NCI-H187 (cell line): ENCODE measurements at regions not wholly inside any gene's neighbourhood (a gene's known extent, or its start where the extent isn't known, plus 50 kb on each side); places are given as distances from the start of the nearest gene placed in this dataset.
"Not testable (repeated sequence)": the region's sequence is repeated elsewhere in the genome, so short reads cannot be mapped to it uniquely, and the experiment has no call there.

Source experiments
- DNase-seq, 2 experiments: peaks; one replicate each; lab custom pipeline; 2025; lab: John Stamatoyannopoulos, UW

- no peak for DNase-seq
Observed at GRCh38 chr9:100639854-100640253, 62.0 kb downstream of the CAVIN4 start.

GRCh38 chr9:100640447-100641050 lies 62.7 kb downstream of the CAVIN4 start:
- DNase-seq: no peak

- DNase-seq: no peak
Observed at GRCh38 chr9:100641166-100641565, 63.3 kb downstream of the CAVIN4 start.

DNA sequence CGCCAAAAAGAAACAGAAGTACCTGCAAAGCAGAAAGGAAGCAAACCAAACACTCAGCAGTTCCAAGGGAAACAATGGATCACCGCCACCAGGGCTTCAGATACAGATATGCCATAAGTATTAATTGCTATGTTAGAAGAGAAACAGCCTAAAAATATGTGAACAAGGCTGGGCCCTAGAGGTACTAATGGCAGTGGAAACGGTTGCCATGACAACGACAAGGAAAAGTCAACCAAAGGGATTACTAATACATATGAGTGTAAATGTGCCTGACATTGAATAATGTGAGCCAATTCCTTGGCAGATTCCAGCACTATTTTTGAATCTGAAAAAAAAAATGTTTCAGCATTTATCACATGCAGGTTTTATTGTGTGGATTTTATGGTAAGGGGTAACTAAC lies 75.0 kb downstream of the CAVIN4 start:
- DNase-seq: no peak

GRCh38 chr9:100653643-100654334 lies 75.9 kb downstream of the CAVIN4 start:
- no peak for DNase-seq

GRCh38 chr9:100656851-100657250 lies 79.0 kb downstream of the CAVIN4 start:
- DNase-seq: not testable (repeated sequence)

- DNase-seq: no peak
Observed at GRCh38 chr9:100661668-100662067, 83.8 kb downstream of the CAVIN4 start.

GRCh38 chr9:100662122-100662521 lies 84.2 kb downstream of the CAVIN4 start:
- DNase-seq: no peak

DNA sequence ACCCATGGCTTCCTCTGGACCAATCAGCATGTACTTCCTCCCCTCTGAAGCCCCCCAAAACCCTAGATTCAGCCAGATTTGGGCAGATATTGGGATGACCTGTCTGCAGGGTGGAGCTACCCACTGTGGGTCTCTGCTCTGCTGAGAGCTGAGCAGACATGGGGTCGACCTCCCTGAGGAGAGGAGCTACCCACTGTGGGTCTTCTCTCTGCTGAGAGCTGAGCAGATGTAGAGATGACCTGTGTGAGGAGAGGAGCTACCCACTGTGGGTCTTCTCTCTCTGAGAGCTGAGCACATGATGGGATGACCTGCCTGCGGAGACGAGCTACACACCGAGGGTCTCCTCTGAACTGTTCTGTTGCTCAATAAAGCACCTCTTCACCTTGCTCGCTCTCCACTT lies 89.6 kb downstream of the CAVIN4 start:
- no peak for DNase-seq

DNA sequence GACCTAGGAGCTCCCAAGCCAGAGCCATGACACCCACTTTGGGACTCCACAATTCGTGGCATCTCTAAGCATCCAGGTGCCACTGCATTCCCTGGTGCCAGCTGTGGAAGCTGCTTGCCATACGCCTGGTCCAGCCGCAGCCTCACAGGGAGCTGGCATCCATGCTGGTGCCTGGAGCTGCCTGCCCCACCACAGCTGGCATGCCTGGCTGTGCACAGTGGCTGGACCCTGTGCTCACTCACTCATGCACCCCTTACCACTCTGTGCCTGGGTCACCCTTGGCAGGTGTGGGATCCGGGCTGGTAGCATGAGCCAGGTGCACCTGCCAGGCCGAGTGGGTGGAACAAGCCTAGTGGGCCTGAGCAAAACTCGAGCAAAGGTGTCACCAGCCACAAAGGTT lies 90.1 kb downstream of the CAVIN4 start:
- no peak for DNase-seq

- DNase-seq: peak in 1 of 2 experiments; percentile 1
Observed at GRCh38 chr9:100669968-100670367, 92.1 kb downstream of the CAVIN4 start.

- DNase-seq: peak; percentile 17 to 23
Observed at GRCh38 chr9:100670719-100671118, 92.8 kb downstream of the CAVIN4 start.

DNA sequence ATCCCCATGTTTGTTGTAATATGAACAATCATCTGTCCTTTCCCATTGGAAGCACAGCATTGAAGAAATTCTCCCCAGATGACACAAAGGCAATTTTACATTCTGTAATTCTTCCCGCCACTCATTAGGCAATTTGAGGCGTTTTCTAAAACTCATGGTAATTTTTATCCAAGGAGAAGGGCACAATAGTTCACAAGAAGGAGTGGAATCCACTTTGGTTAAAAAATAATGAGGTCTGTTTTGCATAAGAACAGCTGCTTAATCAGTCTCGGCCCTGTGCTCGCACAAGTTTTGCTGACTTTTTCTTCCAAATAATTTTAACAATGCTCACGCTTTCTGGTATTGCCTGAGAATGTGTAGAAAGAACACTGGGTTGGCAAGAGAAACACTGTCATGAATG lies 94.0 kb downstream of the CAVIN4 start:
- no peak for DNase-seq

GRCh38 chr9:100673249-100673648 lies 95.4 kb downstream of the CAVIN4 start:
- DNase-seq: no peak

DNA sequence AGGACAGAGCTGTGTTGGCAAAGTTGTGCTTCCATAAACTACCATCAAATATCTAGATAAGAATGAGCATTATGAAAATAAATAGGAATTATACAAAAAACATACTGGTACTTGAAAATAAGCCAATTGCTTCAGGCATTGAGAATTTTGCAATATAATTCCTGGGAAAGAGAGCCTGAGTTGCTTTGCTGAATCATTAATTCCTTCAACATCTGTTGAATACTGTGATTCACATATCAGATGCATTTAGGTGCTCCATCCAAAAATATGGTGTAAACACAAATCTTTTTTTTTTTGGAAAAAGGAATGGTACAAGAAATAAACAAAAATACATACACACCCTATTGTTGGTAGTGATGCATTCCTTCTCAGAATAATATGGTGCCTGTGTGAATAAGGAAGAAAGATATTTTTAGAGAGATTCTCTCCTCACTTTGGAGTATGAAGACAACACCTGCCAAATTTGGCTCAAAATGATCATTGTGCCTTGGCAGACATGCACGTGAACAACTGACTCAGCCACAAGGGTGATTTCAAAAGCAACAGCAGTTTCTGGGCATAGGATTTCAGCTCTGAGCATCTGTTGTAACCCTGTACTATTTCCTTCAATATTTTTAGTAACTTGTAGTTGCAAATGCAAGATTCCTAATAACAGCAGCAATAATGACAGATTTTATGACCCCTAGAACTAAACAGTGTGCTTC lies 96.7 kb downstream of the CAVIN4 start:
- DNase-seq: no peak

DNA sequence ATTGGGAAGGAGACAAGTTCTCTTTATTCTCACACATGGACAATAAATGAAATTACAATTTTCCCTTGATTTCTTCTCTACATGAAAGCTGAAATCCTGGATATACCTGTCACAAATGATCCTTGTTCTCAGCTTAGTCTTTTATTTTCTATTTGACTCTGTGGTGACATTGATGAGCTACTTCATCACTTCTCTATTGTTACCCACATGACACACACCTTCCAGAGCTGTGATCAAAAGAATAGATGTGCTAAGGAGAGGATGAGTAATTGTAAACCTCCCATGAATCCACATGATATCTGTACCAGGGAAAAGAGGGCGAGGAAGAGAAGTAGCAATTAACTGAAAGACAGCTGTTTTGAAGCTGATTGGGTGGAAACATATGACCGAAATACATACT lies 102.0 kb downstream of the CAVIN4 start:
- no peak for DNase-seq

- no peak for DNase-seq
Observed at GRCh38 chr9:100686420-100686819, 108.5 kb downstream of the CAVIN4 start.

DNA sequence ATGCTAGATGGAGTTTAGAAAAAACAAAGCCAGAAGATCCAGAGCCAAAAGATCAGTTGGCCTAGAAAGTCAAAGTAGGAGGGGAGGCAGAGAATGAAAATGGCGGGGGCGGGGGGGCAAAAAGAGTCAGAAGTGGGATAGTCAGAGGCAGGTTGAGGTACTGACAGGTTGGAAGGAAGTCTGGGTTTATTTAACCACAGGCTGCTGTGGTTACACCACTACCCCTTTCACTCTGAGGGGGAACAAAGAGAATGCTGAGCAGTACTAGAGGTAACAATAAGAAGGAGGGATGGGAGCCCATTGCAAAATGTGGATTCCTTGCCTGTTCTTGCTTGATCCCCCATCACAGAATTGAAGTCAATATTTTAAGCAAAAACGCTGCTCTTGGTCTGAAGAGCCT lies 111.8 kb downstream of the CAVIN4 start:
- no peak for DNase-seq

DNA sequence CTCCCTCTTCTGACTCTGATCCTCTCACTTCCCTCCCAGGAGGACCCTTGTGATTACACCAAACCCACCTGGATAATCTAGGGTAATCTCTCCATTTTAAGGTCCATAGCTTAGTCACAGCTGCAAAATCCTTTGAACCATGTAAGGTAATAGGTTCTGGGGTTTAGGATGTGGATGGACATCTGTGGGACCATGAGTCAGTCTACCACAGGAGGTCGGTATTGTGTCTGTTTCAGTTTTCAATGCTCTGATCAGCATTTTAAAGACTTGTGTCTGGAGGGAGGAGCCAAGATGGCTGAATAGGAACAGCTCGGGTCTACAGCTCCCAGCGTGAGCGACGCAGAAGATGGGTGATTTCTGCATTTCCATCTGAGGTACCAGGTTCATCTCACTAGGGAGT lies 112.6 kb downstream of the CAVIN4 start:
- no peak for DNase-seq

DNA sequence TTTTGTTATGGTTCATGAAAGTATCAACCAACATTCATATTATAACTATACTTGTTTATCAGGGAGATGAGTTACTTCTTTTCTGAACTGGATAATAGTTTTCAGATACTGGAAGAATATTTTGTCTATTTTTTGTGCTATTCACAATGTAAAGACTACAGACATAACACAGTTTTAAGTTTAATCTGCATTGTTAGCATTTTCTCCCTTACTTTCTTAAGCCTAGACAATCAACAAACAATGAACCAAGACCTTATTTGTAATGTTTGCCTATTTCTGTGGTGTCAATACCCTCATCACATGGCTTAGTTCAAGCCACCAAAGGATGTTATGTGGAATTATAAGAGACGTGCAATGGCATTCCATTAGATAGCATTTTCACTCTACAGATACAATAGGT lies 119.5 kb downstream of the CAVIN4 start:
- no peak for DNase-seq

DNA sequence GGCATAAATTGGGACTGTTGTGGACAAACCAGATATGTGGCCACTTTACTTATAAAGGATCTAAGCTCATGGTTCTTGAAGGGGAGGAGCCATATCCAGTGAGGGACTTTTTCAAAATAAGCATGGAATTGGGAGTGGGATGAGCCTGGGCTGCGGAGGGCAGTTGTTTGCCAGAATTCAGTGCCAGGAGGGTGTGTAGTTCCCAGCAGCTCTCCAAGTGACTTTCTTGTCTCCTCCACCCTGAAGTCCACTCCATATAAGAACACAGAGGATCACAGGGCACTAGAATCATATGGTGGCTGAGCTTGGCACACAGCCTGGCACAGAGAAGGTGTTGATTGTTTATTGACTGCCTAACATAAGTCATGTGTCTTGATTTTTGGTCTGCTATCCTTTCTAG lies 121.1 kb downstream of the CAVIN4 start:
- no peak for DNase-seq

DNA sequence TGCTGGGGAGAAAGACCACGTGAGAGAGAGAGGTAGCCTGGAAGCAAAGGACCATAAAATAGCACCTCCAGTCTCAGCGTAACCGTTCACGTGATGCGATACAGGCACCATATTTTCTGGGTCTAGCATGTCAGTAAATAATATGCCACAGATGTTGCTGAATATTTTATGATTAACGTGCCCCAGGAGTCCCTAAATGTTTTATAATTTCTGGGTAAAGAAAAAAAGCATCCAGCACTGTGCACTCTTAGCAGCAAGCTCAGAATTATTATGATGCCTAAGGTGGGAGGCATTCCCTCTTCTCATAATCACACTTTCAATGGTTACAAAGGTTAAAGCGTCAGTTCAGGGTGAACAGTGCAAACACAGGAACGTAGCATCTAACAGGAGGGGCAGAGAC lies 121.8 kb downstream of the CAVIN4 start:
- DNase-seq: no peak

- no peak for DNase-seq
Observed at GRCh38 chr9:100700689-100701318, 122.9 kb downstream of the CAVIN4 start.
